ENCODE measurements at regions not wholly inside any gene's neighbourhood (a gene's known extent, or its start where the extent isn't known, plus 50 kb on each side); places are given as distances from the start of the nearest gene placed in this dataset.
A peak's percentile ranks its signal among the peaks of the same experiment; 100 is the strongest.

DNA sequence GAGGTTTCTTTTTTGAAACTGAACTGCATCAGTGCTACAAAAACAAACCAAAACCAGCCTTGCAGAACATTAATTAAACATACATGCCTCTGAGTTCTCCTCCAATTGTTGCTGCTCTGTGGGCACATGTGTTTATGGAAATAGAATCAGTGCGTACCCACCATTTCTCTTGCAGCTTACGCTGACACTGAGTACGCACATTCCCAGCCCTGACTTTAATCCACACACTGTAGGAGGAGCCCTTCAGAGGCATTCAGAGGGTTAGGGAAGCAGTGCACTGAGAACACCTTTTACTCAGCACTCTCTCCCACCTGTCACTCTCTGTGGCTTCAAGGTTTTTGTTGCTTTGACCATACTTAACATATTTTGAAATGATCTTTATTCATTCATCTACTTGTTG lies 250.5 kb upstream of the PWP1 start:
- H3K4me1 ChIP-seq (replicated peaks in 1 of 4; ENCODE audit: control insufficient read depth in 3 of 4, insufficient read depth in 4 of 4, low read length in 3 of 4), result peaks cover 2 to 5% (median 3%) of the 10 kb centered on the region in 4 experiments; a peak in 6 of 7 replicates
- H2BK20ac ChIP-seq (ENCODE audit: low read length), result no peak overlapping the region
- no peak overlapping the region for H3K4ac ChIP-seq (replicated peaks; ENCODE audit: insufficient read length, low read depth, low read length)
- ChIA-PET CTCF (ENCODE audit: partially characterized antibody) (interaction anchor here (1.0 to 6.9 kb wide), 5 partner anchors 13 to 303 kb away, joined by 3 to 41 read pairs (median 5); no protein-coding TSS in a partner anchor), POLR2A (ENCODE audit: partially characterized antibody) (no interaction called here)
- H3K18ac ChIP-seq (ENCODE audit: extremely low read depth, low read length), result no peak overlapping the region
- no peak overlapping the region for H3K4me2 ChIP-seq (ENCODE audit: insufficient read depth in 1 of 2, low read depth in 2 of 2, low read length in 2 of 2)
- FAIRE-seq, result no peak
- H3K23ac ChIP-seq (ENCODE audit: insufficient read length), result no peak overlapping the region
- no peak overlapping the region for H4K8ac ChIP-seq (ENCODE audit: extremely low read depth, insufficient read depth, low read length)
- no peak overlapping the region for H2AFZ ChIP-seq (ENCODE audit: low read length)
- H4K5ac ChIP-seq (ENCODE audit: insufficient read length, low read depth, low read length), result no peak overlapping the region
- H4K91ac ChIP-seq (replicated peaks; ENCODE audit: insufficient read length, low read length), result no peak overlapping the region
- no peak overlapping the region for H3K27ac ChIP-seq (ENCODE audit: low read depth, low read length)
- no peak overlapping the region for H2BK15ac ChIP-seq (ENCODE audit: low read length)
- no peak overlapping the region for H3K56ac ChIP-seq (replicated peaks; ENCODE audit: insufficient read length, low read depth, low read length)
- no peaks in the 10 kb centered on the region for H3K79me1 ChIP-seq (ENCODE audit: low read depth, low read length)
- no peaks in the 10 kb centered on the region for H3K9me3 ChIP-seq (ENCODE audit: insufficient read depth in 2 of 2, low read depth in 1 of 2, low read length in 1 of 2)
- H3K14ac ChIP-seq (ENCODE audit: insufficient read length), result no peak overlapping the region
- no peaks in the 10 kb centered on the region for H3K27me3 ChIP-seq (replicated peaks in 1 of 4; ENCODE audit: control insufficient read depth in 3 of 4, extremely low read depth in 1 of 4, insufficient read depth in 3 of 4, low read length in 3 of 4)
- no peaks in the 10 kb centered on the region for H4K20me1 ChIP-seq (replicated peaks in 1 of 2; ENCODE audit: control insufficient read depth in 1 of 2, insufficient read depth in 2 of 2, low read length in 2 of 2)
- H3K9ac ChIP-seq (replicated peaks in 1 of 4; ENCODE audit: extremely low read depth in 1 of 4, low read depth in 3 of 4, low read length in 3 of 4), result no peak overlapping the region
- H3K23me2 ChIP-seq (ENCODE audit: low read depth, low read length), result no peaks in the 10 kb centered on the region
- no peak overlapping the region for H2BK5ac ChIP-seq (ENCODE audit: low read depth, low read length)
- TF ChIP-seq GABPA (IDR thresholded peaks at IDR 0.05; ENCODE audit: borderline replicate concordance, insufficient read depth, low read length) (no peak), RNF2 (IDR thresholded peaks at IDR 0.05; ENCODE audit: borderline replicate concordance, low read depth, low read length, missing control alignments, poor library complexity, severe bottlenecking) (no peak), BRCA1 (IDR thresholded peaks at IDR 0.05; ENCODE audit: low read depth, low read length) (no peak), BCL11A (IDR thresholded peaks at IDR 0.05; ENCODE audit: low read depth in 2 of 2, low read length in 2 of 2) (no peak), MAFK (IDR thresholded peaks at IDR 0.05; ENCODE audit: low read depth, low read length) (no peak), SIRT6 (IDR thresholded peaks at IDR 0.05; ENCODE audit: low read length) (no peak), CREB1 (IDR thresholded peaks at IDR 0.05) (no peak), ASH2L (IDR thresholded peaks at IDR 0.05; ENCODE audit: low read length) (no peak), EZH2 (IDR thresholded peaks at IDR 0.05; ENCODE audit: low read depth, low read length, severe bottlenecking) (no peak)
- TF ChIP-seq, protein P1, sequence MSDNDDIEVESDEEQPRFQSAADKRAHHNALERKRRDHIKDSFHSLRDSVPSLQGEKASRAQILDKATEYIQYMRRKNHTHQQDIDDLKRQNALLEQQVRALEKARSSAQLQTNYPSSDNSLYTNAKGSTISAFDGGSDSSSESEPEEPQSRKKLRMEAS (IDR thresholded peaks at IDR 0.05), result no peak
- TF ChIP-seq, protein P2, sequence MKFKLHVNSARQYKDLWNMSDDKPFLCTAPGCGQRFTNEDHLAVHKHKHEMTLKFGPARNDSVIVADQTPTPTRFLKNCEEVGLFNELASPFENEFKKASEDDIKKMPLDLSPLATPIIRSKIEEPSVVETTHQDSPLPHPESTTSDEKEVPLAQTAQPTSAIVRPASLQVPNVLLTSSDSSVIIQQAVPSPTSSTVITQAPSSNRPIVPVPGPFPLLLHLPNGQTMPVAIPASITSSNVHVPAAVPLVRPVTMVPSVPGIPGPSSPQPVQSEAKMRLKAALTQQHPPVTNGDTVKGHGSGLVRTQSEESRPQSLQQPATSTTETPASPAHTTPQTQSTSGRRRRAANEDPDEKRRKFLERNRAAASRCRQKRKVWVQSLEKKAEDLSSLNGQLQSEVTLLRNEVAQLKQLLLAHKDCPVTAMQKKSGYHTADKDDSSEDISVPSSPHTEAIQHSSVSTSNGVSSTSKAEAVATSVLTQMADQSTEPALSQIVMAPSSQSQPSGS (IDR thresholded peaks at IDR 0.05; ENCODE audit: low read length), result no peak
- WGBS, 2 experiments (ENCODE audit: extremely low coverage in 1 of 2, insufficient coverage in 1 of 2, insufficient read length in 1 of 2, insufficient replicate concordance in 2 of 2, low coverage in 1 of 2, low lambda C conversion rate in 2 of 2, missing lambda C conversion rate in 1 of 2), result 87% methylated on average over 3 of the region's 3 CpGs; no CpG with 5 or more reads in 1 of the 2 experiments
- no peak overlapping the region for H3K4me3 ChIP-seq (ENCODE audit: extremely low read depth in 1 of 4, insufficient read depth in 2 of 4, low read depth in 3 of 4, low read length in 4 of 4)
- no peaks in the 10 kb centered on the region for H3K36me3 ChIP-seq (ENCODE audit: control insufficient read depth in 2 of 4, insufficient read depth in 4 of 4, low read length in 3 of 4)
- peak overlapping the region; percentile 70; the same call in 1 of the 2 replicates for H2BK12ac ChIP-seq (ENCODE audit: low read depth, low read length)
- no peak overlapping the region for H2AK5ac ChIP-seq (ENCODE audit: low read depth, low read length)
- H2BK120ac ChIP-seq (replicated peaks; ENCODE audit: low read depth, low read length), result no peak overlapping the region
- DNase-seq (ENCODE audit: low read depth in 1 of 2, low spot score in 2 of 2), result no peak
- no peaks in the 10 kb centered on the region for H3K79me2 ChIP-seq (ENCODE audit: control insufficient read depth in 1 of 2, insufficient read depth in 2 of 2, low read length in 2 of 2)

Data from H1 (cell line).